OCI-LY3 (cell line): ENCODE measurements at regions not wholly inside any gene's neighbourhood (a gene's known extent, or its start where the extent isn't known, plus 50 kb on each side); places are given as distances from the start of the nearest gene placed in this dataset.

Source experiments
- H2AFZ ChIP-seq: fragments of 200-600, 300-600 bp; shearing (Covaris generic); 2 replicates; pipeline ENCODE4 v1.6.0; 2014; ENCODE audit warnings: antibody characterized with exemption, low read depth, low read length
- H3K27ac ChIP-seq: fragments of 200-600, 300-600 bp; sonication (generic); 2 replicates; pipeline ENCODE4 v1.5.1; 2014; ENCODE audit warnings: mild to moderate bottlenecking, low read length, moderate library complexity, mixed read lengths
- H3K27me3 ChIP-seq: fragments of 200-600, 300-600 bp; sonication (generic); 2 replicates; pipeline ENCODE4 v1.6.1; 2014; ENCODE audit warnings: low read depth, low read length, mixed read lengths
- H3K36me3 ChIP-seq: fragments of 200-600, 300-600 bp; sonication (generic); replicated peaks from 2 replicates; pipeline ENCODE3; 2014; ENCODE audit warnings: low read depth, low read length, mixed read lengths
- H3K4me1 ChIP-seq: fragments of 300-600, 200-600 bp; sonication (generic); 2 replicates; pipeline ENCODE4 v1.6.1; 2014; ENCODE audit warnings: low read length, mixed read lengths
- H3K4me2 ChIP-seq: fragments of 200-600, 300-600 bp; sonication (generic); 2 replicates; pipeline ENCODE4 v1.6.1; 2014; ENCODE audit warnings: low read length, mixed read lengths
- H3K4me3 ChIP-seq: fragments of 300-600, 200-600 bp; sonication (generic); 2 replicates; pipeline ENCODE4 v1.5.1; 2014; ENCODE audit warnings: antibody characterized with exemption, mild to moderate bottlenecking, low read length, moderate library complexity
- H3K79me2 ChIP-seq: fragments of 300-600, 200-600 bp; shearing (Covaris generic); 2 replicates; pipeline ENCODE4 v1.6.1; 2014; ENCODE audit warnings: mild to moderate bottlenecking, low read length, mixed read lengths
- H3K9ac ChIP-seq: fragments of 300-600, 200-600 bp; shearing (Covaris generic); 2 replicates; pipeline ENCODE4 v1.6.0; 2014; ENCODE audit warnings: mild to moderate bottlenecking, low read length, moderate library complexity
- H3K9me3 ChIP-seq: fragments of 200-600, 300-600 bp; shearing (Covaris generic); 2 replicates; pipeline ENCODE4 v1.6.1; 2014; ENCODE audit warnings: low read length, mixed read lengths; ENCODE audit not compliant: insufficient read depth
- H4K20me1 ChIP-seq: fragments of 200-600, 300-600 bp; sonication (generic); 2 replicates; pipeline ENCODE4 v1.6.1; 2016; ENCODE audit warnings: low read length, mixed read lengths; ENCODE audit not compliant: insufficient read depth
- CTCF ChIP-seq: fragments of 200-600, 300-600 bp; sonication (generic); IDR thresholded peaks from 2 replicates; pipeline ENCODE4 v1.5.1; 2014; ENCODE audit warnings: antibody characterized with exemption, low read length, low read depth
- EZH2phosphoT487 ChIP-seq: fragments of 200-600 bp; shearing (Covaris generic); IDR thresholded peaks from 2 replicates; pipeline ENCODE4 v1.6.1; 2018; ENCODE audit warnings: antibody characterized with exemption, mixed run types, low read depth

GRCh38 chr22:49264696-49265095 is 563.0 kb downstream of the BRD1 start:
- Histone ChIP-seq H3K4me2 (no peak overlapping the region), H4K20me1 (no peaks in the 10 kb centered on the region), H3K9me3 (no peaks in the 10 kb centered on the region), H2AFZ (no peak overlapping the region), H3K9ac (no peak overlapping the region), H3K27me3 (no peaks in the 10 kb centered on the region), H3K79me2 (no peaks in the 10 kb centered on the region), H3K36me3 (no peaks in the 10 kb centered on the region), H3K4me3 (no peak overlapping the region), H3K27ac (no peak overlapping the region), H3K4me1 (no peaks in the 10 kb centered on the region)
- TF ChIP-seq CTCF (no peak), EZH2phosphoT487 (no peak)

- H3K4me2 ChIP-seq = no peak overlapping the region
- no peaks in the 10 kb centered on the region for H3K9me3 ChIP-seq
- H3K79me2 ChIP-seq = no peaks in the 10 kb centered on the region
- no peak overlapping the region for H2AFZ ChIP-seq
- H4K20me1 ChIP-seq = no peaks in the 10 kb centered on the region
- no peaks in the 10 kb centered on the region for H3K4me1 ChIP-seq
- H3K9ac ChIP-seq = no peak overlapping the region
- H3K36me3 ChIP-seq = no peaks in the 10 kb centered on the region
- H3K27me3 ChIP-seq = no peaks in the 10 kb centered on the region
- TF ChIP-seq CTCF (no peak), EZH2phosphoT487 (no peak)
- no peak overlapping the region for H3K4me3 ChIP-seq
- no peak overlapping the region for H3K27ac ChIP-seq
These were observed 564.6 kb downstream of the BRD1 start for GRCh38 chr22:49263101-49263500.

- Histone ChIP-seq H4K20me1 (no peaks in the 10 kb centered on the region), H3K79me2 (no peaks in the 10 kb centered on the region), H3K9me3 (no peaks in the 10 kb centered on the region), H3K4me3 (no peak overlapping the region), H3K4me2 (no peak overlapping the region), H3K9ac (no peak overlapping the region), H3K36me3 (no peaks in the 10 kb centered on the region), H2AFZ (no peak overlapping the region), H3K27me3 (no peaks in the 10 kb centered on the region), H3K27ac (no peak overlapping the region), H3K4me1 (no peaks in the 10 kb centered on the region)
- TF ChIP-seq CTCF (no peak), EZH2phosphoT487 (no peak)
These were observed 565.5 kb downstream of the BRD1 start for GRCh38 chr22:49262167-49262566.

GRCh38 chr22:49261616-49262015 is 566.1 kb downstream of the BRD1 start:
- no peak for TF ChIP-seq EZH2phosphoT487
- no peak for TF ChIP-seq CTCF

More at GRCh38 chr22:49261616-49262015, 566.1 kb downstream of the BRD1 start:
- no peaks in the 10 kb centered on the region for H3K36me3 ChIP-seq
- no peak overlapping the region for H3K9ac ChIP-seq
- no peaks in the 10 kb centered on the region for H3K4me1 ChIP-seq
- H3K79me2 ChIP-seq = no peaks in the 10 kb centered on the region
- H2AFZ ChIP-seq = no peak overlapping the region
- no peaks in the 10 kb centered on the region for H4K20me1 ChIP-seq
- H3K9me3 ChIP-seq = no peaks in the 10 kb centered on the region
- H3K4me3 ChIP-seq = no peak overlapping the region
- no peak overlapping the region for H3K4me2 ChIP-seq
- no peaks in the 10 kb centered on the region for H3K27me3 ChIP-seq
- H3K27ac ChIP-seq = no peak overlapping the region
